K562 (cell line): ENCODE measurements at regions not wholly inside any gene's neighbourhood (a gene's known extent, or its start where the extent isn't known, plus 50 kb on each side); places are given as distances from the start of the nearest gene placed in this dataset.

Source experiments
- ATAC-seq: fragments of 200-7000 bp; cut with Tn5 transposase; 3 replicates; pipeline ENCODE4 v1.9.1; 2020; ENCODE audit warnings: moderate library complexity
- BruUV-seq: library from RNA; stranded (reverse); fragments of 400-500 nt; replicated peaks from 2 replicates; lab custom pipeline; 2021; lab: Mats Ljungman, UMichigan
- CTCF ChIA-PET: fragments of 300-600 bp; formaldehyde crosslinking; extraction: SDS; loops from one replicate; lab custom pipeline; 2021; ENCODE audit warnings: low intra/inter-chr PET ratio; lab: Yijun Ruan, JAX
- POLR2A ChIA-PET: fragments of 300-600, 350-650 bp; sonication (Branson Sonifier 250); formaldehyde crosslinking; extraction: SDS; loops from one replicate; lab custom pipeline; 2021; ENCODE audit warnings: antibody characterized with exemption, inconsistent platforms; lab: Yijun Ruan, JAX
- DNase-seq, 4 experiments: peaks; one replicate each; pipeline versions ENCODE4 v3.0.0 to v3.0.0-alpha.2; 2011 to 2018; ENCODE audit warnings: low spot score in 3 of 4, mixed read lengths in 3 of 4; ENCODE audit errors: extremely low read depth in 1 of 4
- FAIRE-seq: peaks from 2 replicates; lab custom pipeline; 2011; peaks lifted over from hg19 to GRCh38; lab: Jason Lieb, UNC
- H2AFZ ChIP-seq: 2 replicates; pipeline ENCODE4 v1.6.0; 2011; ENCODE audit warnings: low read depth, low read length, control low read depth, inconsistent platforms
- H3K27ac ChIP-seq: fragments of 200-600 bp; 3 replicates; pipeline ENCODE4 v1.8.0; 2011; ENCODE audit warnings: low read depth, mild to moderate bottlenecking, control low read depth, inconsistent platforms, low read length, moderate library complexity, mixed read lengths; ENCODE audit errors: extremely low read depth
- H3K27me3 ChIP-seq, 2 experiments: fragments of 300-600 bp in 1 of 2; 2 replicates in 1 of 2; 3 replicates in 1 of 2; pipeline versions ENCODE4 v1.6.0 to v1.8.0; 2011; ENCODE audit warnings: inconsistent platforms in 2 of 2, low read length in 2 of 2, mild to moderate bottlenecking in 1 of 2, mixed read lengths in 1 of 2, moderate library complexity in 1 of 2; ENCODE audit not compliant: control insufficient read depth in 2 of 2, insufficient read depth in 2 of 2
- H3K36me3 ChIP-seq: fragments of 300-600 bp; 3 replicates; pipeline ENCODE4 v1.8.0; 2011; ENCODE audit warnings: mild to moderate bottlenecking, low read length, inconsistent platforms; ENCODE audit not compliant: control insufficient read depth, insufficient read depth
- H3K4me1 ChIP-seq, 2 experiments: fragments of 200-600 bp in 1 of 2; replicated peaks in 1 of 2; 2 replicates in 1 of 2; 3 replicates in 1 of 2; pipeline versions ENCODE4 v1.5.1 to v1.8.0; 2011; ENCODE audit warnings: inconsistent platforms in 2 of 2, low read length in 2 of 2, mild to moderate bottlenecking in 1 of 2, mixed read lengths in 1 of 2, moderate library complexity in 1 of 2; ENCODE audit not compliant: control insufficient read depth in 2 of 2, insufficient read depth in 2 of 2
- H3K4me2 ChIP-seq: 2 replicates; pipeline ENCODE4 v1.6.1; 2011; ENCODE audit warnings: low read length, control low read depth, inconsistent platforms, mixed read lengths; ENCODE audit not compliant: insufficient read depth
- H3K4me3 ChIP-seq: fragments of 200-600 bp; sonication (generic), shearing (Covaris generic); 2 replicates; pipeline ENCODE4 v1.5.1; 2016; ENCODE audit warnings: control low read depth, inconsistent platforms
- H3K79me2 ChIP-seq: fragments of 200-600 bp; 3 replicates; pipeline ENCODE4 v1.8.0; 2011; ENCODE audit warnings: low read length, inconsistent platforms; ENCODE audit not compliant: control insufficient read depth, insufficient read depth
- H3K9ac ChIP-seq, 2 experiments: 2 replicates each; pipeline versions ENCODE4 v1.6.0 to v1.6.1; 2011; ENCODE audit warnings: low read depth in 2 of 2, low read length in 2 of 2, control low read depth in 1 of 2, inconsistent platforms in 1 of 2, mild to moderate bottlenecking in 1 of 2, mixed read lengths in 1 of 2; ENCODE audit not compliant: insufficient read depth in 1 of 2
- H3K9me1 ChIP-seq: one replicate; pipeline ENCODE4 v1.6.0; 2011; ENCODE audit warnings: inconsistent platforms, mild to moderate bottlenecking, low read length, moderate library complexity; ENCODE audit not compliant: control insufficient read depth, insufficient read depth
- H3K9me3 ChIP-seq: replicated peaks from 2 replicates; pipeline ENCODE4 v1.5.1; 2011; ENCODE audit warnings: low read depth, low read length, inconsistent platforms; ENCODE audit not compliant: control insufficient read depth, insufficient read depth
- H4K20me1 ChIP-seq: replicated peaks from 2 replicates; pipeline ENCODE4 v1.6.1; 2011; ENCODE audit warnings: low read length, inconsistent platforms, mixed read lengths; ENCODE audit not compliant: control insufficient read depth, insufficient read depth
- RBBP5 ChIP-seq: fragments of 200-600 bp; sonication (generic); IDR thresholded peaks from 2 replicates; pipeline ENCODE4 v1.6.1; 2012; ENCODE audit warnings: borderline replicate concordance, mild to moderate bottlenecking, low read length, control low read depth, inconsistent platforms; ENCODE audit not compliant: insufficient read depth, poor library complexity, severe bottlenecking
- ZNF79 ChIP-seq: fragments of 250-450 bp; sonication (Bioruptor Pico); IDR thresholded peaks from 2 replicates; pipeline ENCODE4 v1.4.0; 2020; ENCODE audit warnings: low read depth, mild to moderate bottlenecking, moderate library complexity
- WGBS: fragments of 100-300 bp; shearing (Covaris generic); methylation state at CpG from one replicate; pipeline ENCODE4 v1.1.6; 2016; ENCODE audit warnings: low coverage, mixed read lengths; ENCODE audit not compliant: insufficient coverage; ENCODE audit errors: missing lambda C conversion rate; 5-methylcytosine and 5-hydroxymethylcytosine counted together
- in situ Hi-C: fragments of 300-500 bp; cut with MboI; formaldehyde crosslinking; loops from 4 replicates; pipeline ENCODE4 v1.15.0; 2018; ENCODE audit warnings: inconsistent platforms, mixed read lengths
- intact Hi-C: fragments of 100-400 bp; cut with micrococcal nuclease; formaldehyde crosslinking; loops from 2 replicates; pipeline ENCODE4 v1.14.2; 2022
- TF ChIP-seq, protein P1 (sequence below): fragments of 250-450 bp; sonication (Bioruptor Pico); IDR thresholded peaks from 2 replicates; pipeline ENCODE4 v1.8.0; 2021; ENCODE audit warnings: borderline replicate concordance, mild to moderate bottlenecking, moderate library complexity; ENCODE audit not compliant: poor library complexity, severe bottlenecking
- TF ChIP-seq, protein P2 (sequence below), 3 experiments: fragments of 200-800 bp in 1 of 3; sonication (Bioruptor generic) in 1 of 3; sonication (generic) in 1 of 3; formaldehyde crosslinking in 1 of 3; IDR thresholded peaks; 2 replicates each; pipeline versions ENCODE4 v1.6.1 to v1.8.0; 2016 to 2022; ENCODE audit warnings: mild to moderate bottlenecking in 2 of 3, missing compliant biosample characterization in 2 of 3, missing genetic modification characterization in 2 of 3, missing genetic modification reagents in 1 of 3

DNA sequence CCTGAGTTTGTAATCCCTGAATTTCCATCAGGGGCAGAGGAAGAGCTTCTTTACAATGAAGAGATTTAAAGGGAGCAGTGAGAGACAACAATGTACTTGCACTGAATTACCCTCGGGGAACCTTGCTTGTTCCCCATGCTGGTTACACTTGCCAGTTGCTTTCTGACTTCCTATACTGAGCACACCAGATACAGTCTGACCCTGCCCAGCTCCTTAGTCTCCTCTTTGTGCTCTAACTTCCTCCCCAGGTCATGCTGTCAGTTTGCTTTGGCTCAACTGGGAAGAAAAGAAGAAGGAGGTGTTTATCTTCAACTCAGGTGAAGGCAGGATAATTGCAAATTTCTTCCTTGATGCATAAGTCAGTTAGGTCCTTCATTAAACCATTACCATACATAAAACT, 658.4 kb downstream of the NYAP2 start:
- Histone ChIP-seq H3K4me3 (no peak overlapping the region), H3K4me1 (no peaks in the 10 kb centered on the region), H4K20me1 (no peaks in the 10 kb centered on the region), H3K9ac (no peak overlapping the region), H3K36me3 (no peaks in the 10 kb centered on the region), H3K27ac (no peak overlapping the region), H3K9me3 (no peaks in the 10 kb centered on the region), H3K79me2 (no peaks in the 10 kb centered on the region), H3K27me3 (no peaks in the 10 kb centered on the region), H3K9me1 (no peaks in the 10 kb centered on the region), H3K4me2 (no peak overlapping the region), H2AFZ (no peak overlapping the region)
- ATAC-seq, result no peak
- WGBS, result 0% methylated on average over 1 of the region's 1 CpG
- POLR2A ChIA-PET, result no interaction called here
- TF ChIP-seq, protein P1, sequence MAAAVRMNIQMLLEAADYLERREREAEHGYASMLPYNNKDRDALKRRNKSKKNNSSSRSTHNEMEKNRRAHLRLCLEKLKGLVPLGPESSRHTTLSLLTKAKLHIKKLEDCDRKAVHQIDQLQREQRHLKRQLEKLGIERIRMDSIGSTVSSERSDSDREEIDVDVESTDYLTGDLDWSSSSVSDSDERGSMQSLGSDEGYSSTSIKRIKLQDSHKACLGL (CRISPR knock-in tag), result no peak
- TF ChIP-seq, protein P2, sequence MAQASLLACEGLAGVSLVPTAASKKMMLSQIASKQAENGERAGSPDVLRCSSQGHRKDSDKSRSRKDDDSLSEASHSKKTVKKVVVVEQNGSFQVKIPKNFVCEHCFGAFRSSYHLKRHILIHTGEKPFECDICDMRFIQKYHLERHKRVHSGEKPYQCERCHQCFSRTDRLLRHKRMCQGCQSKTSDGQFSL (CRISPR knock-in tag; IDR thresholded peaks at IDR 0.05), result no peak
- TF ChIP-seq, protein P2 (tag; IDR thresholded peaks at IDR 0.05), result no peak
- no peak for DNase-seq
- intact Hi-C loops, result no loop called here
- FAIRE-seq, result no peak
- in situ Hi-C loops, result no loop called here
- BruUV-seq, result no TSS peak
- CTCF ChIA-PET, result no interaction called here

DNA sequence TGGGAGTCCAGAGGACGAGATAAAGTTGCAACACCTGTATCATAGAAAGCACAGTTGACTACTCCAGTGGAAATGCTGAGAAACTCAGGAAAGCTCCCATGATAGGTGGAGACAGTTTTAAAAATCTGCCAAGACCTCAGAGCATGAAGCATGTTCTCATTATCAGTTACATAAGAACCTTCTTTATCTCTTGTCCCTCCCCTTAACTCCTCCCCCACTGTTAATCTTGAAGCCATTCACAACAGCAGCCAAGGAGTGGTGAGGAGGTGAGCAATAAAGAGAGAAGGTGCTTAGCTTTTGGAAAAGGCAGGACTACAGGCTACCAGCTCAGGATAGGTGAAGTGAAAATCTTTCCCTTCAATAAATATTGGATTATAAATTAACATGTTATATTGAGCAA, 657.9 kb downstream of the NYAP2 start:
- Histone ChIP-seq H3K9me1 (no peaks in the 10 kb centered on the region), H3K4me1 (no peaks in the 10 kb centered on the region), H3K9ac (no peak overlapping the region), H3K79me2 (no peaks in the 10 kb centered on the region), H3K36me3 (no peaks in the 10 kb centered on the region), H3K4me3 (no peak overlapping the region), H2AFZ (no peak overlapping the region), H3K27ac (no peak overlapping the region), H3K9me3 (no peaks in the 10 kb centered on the region), H3K27me3 (no peaks in the 10 kb centered on the region), H3K4me2 (no peak overlapping the region), H4K20me1 (no peaks in the 10 kb centered on the region)
- FAIRE-seq, result no peak
- DNase-seq, result no peak
- intact Hi-C loops (no loop called here), in situ Hi-C loops (no loop called here)
- POLR2A ChIA-PET, result no interaction called here
- no TSS peak for BruUV-seq
- no peak for ATAC-seq
- WGBS, result 0% methylated on average over 1 of the region's 1 CpG
- CTCF ChIA-PET, result no interaction called here
- no peak for TF ChIP-seq ZNF79 (CRISPR knock-in tag)
- no peak for TF ChIP-seq RBBP5
